D721Med (cell line): ENCODE measurements at regions not wholly inside any gene's neighbourhood (a gene's known extent, or its start where the extent isn't known, plus 50 kb on each side); places are given as distances from the start of the nearest gene placed in this dataset.

Experiments used
- DNase-seq: peaks from one replicate; pipeline ENCODE4 v3.0.0; 2011; ENCODE audit warnings: low spot score; ENCODE audit not compliant: insufficient read length
- FAIRE-seq: peaks from 2 replicates; lab custom pipeline; 2011; peaks lifted over from hg19 to GRCh38; lab: Jason Lieb, UNC
- CTCF ChIP-seq: IDR thresholded peaks from 2 replicates; pipeline ENCODE4 v1.5.1; 2012; ENCODE audit warnings: mild to moderate bottlenecking, control low read depth; ENCODE audit not compliant: insufficient read depth; ENCODE audit errors: missing control alignments

- no peak for TF ChIP-seq CTCF
- DNase-seq (no peak), FAIRE-seq (no peak)
Observed at GRCh38 chr4:165723051-165723795, 149.8 kb upstream of the TLL1 start.

- FAIRE-seq (no peak), DNase-seq (no peak)
- no peak for TF ChIP-seq CTCF
Observed at GRCh38 chr4:165724786-165725185, 148.3 kb upstream of the TLL1 start.

GRCh38 chr4:165725352-165725751 is 147.7 kb upstream of the TLL1 start:
- no peak for FAIRE-seq
- no peak for TF ChIP-seq CTCF

GRCh38 chr4:165726831-165727230 is 146.2 kb upstream of the TLL1 start:
- TF ChIP-seq CTCF: no peak
- no peak for FAIRE-seq

More at GRCh38 chr4:165725352-165725751, 147.7 kb upstream of the TLL1 start:
- no peak for DNase-seq

GRCh38 chr4:165737309-165737972 is 135.6 kb upstream of the TLL1 start:
- no peak for DNase-seq
- no peak for FAIRE-seq
- TF ChIP-seq CTCF: no peak

More at GRCh38 chr4:165726831-165727230, 146.2 kb upstream of the TLL1 start:
- DNase-seq: no peak

GRCh38 chr4:165738571-165738970 is 134.5 kb upstream of the TLL1 start:
- FAIRE-seq: no peak
- TF ChIP-seq CTCF: no peak
- no peak for DNase-seq

- no peak for DNase-seq
- TF ChIP-seq CTCF: no peak
- no peak for FAIRE-seq
Observed at GRCh38 chr4:165740911-165741310, 132.1 kb upstream of the TLL1 start.
